GM18868 (cell line): ENCODE measurements at regions not wholly inside any gene's neighbourhood (a gene's known extent, or its start where the extent isn't known, plus 50 kb on each side); places are given as distances from the start of the nearest gene placed in this dataset.
"Not testable (repeated sequence)": the region's sequence is repeated elsewhere in the genome, so short reads cannot be mapped to it uniquely, and the experiment has no call there.

Source experiments
- ATAC-seq: cut with Tn5 transposase; IDR thresholded peaks from one replicate; pipeline ENCODE4 v1.9.1; 2021; ENCODE audit warnings: mild to moderate bottlenecking, moderate library complexity; ENCODE audit not compliant: unreplicated experiment

DNA sequence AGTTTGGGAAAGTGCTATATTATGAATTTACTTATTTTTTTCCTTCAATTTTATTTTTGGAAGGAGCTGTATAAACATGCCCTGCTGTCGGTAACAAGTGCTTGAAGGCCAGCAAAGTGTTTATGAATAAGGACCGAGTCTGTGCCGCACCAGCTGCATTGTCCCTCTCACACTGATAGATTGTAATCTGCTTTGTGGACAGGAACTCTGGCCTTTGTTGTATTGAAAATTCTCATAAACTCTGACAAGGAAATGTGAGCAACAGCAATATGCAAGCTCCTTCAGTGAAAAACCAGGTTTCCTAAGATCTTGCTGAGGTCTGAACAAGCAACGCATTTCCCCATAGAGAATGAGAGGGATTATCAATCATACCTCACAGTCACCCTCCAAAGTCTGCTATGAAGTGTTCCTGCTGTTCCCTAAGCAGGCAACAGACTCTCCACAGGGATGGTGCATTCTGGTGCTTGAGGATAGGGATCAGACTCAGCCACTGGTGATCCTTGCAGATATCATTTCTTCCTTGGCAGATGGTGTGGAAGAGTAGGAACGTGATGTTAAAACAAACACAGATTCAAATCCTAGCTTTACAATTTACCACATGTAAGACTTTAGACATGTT is 109.6 kb downstream of the KCNJ2 start:
- no peak for ATAC-seq

DNA sequence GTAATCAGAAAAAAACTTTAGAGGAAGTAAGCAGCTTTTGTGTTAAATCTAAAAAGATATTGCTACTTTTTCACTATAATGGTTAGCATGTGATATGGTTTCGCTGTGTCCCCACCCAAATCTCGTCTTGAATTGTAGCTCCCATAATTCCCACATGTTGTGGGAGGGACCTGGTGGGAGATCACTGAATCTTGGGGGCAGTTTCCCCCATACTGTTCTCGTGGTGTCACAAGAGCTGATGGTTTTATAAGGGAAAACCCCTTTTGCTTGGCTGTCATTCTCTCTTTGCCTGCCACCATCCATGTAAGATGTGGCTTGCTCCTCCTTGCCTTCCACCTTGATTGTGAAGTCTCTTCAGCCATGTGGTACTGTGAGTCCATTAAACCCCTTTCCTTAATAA is 117.1 kb downstream of the KCNJ2 start:
- no peak for ATAC-seq

DNA sequence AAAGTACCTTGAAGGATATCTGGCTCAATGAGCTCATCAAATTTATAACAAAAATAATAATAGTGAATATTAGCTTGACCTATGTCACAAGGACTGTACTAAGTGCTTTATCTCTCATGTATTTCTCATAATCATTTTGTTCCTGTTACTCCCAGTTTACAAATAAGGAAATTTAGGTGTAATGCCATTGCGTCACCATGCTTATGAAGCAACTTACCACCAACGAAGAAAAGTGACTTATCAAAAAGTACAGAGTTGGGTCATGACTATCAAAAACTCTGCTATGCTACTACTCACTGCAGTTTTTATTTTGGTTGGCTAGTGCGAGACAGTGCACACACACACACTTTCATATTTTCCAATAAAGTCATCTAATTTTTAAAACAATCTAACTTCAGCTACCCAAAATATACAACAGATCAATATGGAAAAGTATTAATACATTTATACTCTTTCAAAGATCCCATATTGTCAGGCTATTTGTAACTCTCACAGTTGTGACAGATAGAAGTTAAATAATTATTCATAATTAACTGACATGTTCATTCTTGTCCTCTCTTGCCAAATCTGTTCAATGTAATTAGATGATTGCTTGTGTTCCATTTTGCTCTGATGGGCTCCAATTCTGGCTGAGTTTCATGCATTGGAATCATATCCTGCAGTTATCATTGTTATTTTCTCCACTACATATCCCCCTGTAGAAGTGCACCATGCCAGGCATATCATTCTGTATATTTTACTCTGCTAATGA is 119.4 kb downstream of the KCNJ2 start:
- ATAC-seq, result no peak

DNA sequence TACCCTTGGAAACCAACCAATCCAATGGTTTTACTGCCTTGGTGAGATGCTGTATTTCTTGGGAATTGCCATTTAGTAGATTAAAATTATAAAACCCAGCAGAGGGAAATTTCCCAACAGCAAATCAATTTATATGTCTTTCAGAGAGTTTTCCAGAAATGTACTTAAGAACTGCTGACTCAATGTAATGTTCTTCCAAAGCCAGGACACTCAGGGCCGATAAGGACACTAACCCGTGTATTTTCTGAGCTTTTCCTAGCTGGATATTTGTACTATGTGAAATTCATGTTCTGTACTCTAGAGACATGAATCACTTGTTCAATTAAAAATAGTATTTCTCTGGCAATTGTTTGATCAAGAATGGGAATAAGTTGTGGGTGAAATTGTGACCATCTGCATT is 121.4 kb downstream of the KCNJ2 start:
- ATAC-seq, result no peak

DNA sequence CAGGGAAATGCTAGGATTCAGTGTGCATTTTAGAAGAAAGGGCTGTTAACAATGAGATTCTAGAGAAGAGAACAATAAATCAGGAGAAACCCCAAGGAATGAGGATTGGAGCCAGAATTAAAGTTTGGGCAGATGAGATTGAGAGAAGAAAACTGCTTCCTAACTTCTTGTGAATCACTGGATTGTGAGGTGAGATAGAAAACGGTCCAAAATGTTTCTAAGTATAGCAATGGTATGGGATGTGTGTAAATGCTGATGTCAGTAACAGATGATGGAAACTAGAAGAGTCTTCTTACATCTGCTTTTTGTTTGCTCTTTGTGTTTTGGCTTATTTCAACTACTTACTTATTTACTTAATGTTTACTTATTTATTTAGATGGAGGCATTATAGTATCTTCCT is 123.0 kb downstream of the KCNJ2 start:
- ATAC-seq, result no peak

DNA sequence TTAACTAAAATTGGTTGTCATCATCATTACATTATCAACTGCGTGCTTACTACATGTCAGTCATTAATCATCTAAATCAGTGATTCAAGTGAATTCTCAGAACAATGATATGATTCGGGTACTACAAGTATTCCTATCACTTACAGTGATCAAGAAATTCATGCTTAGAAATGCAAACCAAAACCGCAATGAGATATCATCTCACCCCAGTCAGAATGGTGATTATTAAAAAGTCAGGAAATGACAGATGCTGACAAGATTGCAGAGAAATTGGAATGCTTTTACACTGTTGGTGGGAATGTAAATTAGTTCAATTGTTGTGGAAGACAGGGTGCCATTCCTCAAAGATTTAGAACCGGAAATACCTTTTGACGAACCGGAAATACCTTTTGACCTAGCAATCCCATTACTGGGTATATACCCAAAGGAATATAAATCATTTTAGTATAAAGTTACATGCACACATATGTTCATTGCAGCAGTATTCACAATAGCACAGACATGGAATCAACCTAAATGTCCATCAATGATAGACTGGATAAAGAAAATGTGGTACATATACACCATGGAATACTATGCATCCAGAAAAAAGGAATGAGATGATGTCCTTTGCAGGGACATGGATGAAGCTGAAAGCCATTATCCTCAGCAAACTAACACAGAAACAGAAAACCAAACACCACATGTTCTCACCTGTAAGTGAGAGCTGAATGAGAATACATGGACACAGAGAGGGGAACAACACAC is 124.4 kb downstream of the KCNJ2 start:
- not testable (repeated sequence) for ATAC-seq

DNA sequence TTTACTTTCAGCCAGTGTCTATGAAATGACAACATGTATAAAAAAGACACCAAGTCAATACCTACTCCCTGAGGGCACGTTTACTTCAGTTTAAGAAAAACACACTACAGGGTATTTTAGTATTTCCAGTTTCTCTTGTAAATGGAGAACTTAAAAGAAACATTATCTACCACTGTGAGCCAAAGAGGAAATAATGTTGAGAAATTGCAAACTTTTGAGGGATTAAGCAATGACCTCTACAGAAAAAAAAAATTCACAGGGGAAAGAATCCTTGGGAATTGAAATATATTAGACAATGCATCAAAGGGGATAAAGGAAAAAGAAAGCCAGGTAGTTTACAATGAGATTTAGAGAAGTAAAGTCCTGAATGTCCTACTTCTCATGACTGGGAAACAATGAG is 126.0 kb downstream of the KCNJ2 start:
- no peak for ATAC-seq

DNA sequence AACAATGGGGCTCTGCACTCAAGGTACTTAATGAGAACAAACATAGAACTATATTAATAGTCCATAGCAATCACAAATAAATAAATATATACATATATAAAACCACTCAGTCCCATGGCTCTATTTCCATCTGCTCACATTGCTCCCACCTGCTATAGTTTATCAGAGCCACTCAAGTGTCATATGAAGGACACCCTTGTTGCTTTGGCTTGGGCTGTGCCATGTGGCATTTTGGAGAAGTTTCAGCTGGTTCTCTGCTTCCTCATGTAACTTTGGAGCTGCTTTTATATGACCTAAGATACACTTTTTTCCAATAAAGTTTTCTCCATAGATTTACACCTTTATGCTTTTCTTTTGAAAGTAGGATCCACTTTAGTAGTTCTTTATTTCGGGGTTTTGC is 126.4 kb downstream of the KCNJ2 start:
- ATAC-seq, result no peak

DNA sequence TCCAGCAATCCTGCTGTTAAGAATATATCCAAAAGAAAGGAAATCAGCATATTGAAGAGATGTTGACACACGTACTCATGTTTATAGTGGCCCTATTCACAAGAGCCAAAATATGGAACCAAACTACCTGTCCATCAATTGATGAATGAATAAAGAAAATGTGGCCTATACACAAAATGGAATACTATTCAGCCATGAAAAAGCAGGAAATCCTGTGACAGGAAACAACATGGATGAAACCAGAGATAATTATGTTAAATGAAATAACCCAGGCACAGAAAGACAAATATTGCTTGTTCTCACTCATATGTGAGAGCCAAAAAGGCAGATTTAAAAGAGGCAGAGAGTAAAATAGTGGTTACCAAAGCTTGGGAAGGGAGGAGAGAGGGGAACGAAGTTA is 127.1 kb downstream of the KCNJ2 start:
- no peak for ATAC-seq

DNA sequence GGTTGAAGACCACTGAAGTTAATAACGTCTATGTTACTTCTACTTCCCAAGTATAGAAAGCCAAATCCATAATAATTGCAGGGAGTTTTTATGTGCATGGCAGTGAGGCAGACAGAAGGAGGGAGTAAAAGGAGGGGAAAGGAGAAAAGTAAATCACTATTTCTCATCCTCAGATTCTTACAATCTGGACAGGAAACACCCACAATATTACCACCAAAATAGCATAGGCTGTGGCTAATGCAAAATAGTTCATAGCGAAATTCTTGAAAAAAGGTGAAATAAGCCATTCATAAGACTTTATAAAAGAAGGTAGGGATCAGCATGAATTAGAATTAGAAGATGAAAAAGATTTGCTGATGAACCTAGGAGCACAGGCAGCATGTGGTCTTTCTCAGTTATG is 128.1 kb downstream of the KCNJ2 start:
- no peak for ATAC-seq

DNA sequence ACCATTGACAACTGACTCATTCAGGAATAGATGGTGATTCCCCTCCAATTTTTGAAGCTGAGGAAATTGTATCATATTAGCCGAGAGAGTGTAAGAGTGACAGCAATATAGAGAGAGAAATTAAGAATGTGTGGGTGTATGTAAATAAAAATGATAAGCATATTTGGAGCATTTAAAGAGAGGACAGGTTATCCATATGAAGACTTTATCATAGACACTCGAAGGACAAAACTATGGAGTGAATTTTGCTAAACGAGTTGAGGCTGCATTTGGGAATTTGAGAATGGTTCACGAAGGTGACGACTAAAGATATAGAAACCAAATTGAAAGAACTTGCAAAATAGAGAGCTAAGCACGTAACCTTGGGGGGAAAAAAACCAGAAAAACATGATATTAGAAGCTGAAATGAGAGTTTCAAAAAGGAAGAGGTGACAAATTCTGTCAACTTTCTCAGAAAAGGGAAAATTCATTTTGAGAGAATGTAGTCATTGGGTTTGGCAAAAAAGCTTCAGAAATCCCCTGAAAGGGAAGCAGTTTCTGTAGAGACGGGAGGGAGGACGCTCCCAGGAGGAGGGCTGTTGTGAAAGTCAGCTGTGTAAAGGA is 129.7 kb downstream of the KCNJ2 start:
- no peak for ATAC-seq

DNA sequence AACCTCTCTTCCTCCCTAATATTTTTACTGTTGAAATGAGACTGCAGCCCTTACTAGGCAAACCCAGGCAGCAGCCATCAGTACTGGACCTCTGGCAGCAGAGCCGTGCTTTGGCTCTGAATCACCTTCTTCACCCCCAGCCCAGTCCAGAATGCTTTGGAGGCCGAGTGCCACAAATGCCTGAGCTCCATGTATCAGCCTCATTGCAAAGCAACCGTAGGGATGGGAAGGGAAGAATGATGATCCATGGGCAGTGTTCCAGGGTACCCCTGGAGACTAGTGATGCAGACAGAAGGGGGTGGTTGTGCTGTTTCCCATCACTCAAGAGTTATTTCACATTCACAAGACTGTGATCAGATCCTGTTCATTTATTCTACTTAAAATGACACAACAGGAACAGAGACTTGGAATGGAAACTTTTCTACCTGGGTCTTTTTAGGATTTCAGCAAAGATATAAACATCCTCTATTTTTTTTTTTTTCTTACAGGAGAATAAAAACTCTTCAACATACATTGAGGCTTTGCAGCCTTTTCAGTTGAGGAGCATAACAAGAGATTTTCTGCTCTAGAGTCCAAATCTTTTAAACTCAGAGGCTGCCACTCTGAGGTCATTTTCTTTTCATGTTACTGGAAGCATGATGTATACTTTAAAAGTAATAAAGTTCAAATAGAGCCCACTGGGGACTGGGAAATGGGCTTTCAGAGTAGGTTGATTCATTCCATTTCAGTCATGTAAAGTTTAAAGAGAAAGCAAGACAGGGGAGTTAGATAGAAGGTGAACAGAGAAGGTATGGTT is 138.3 kb downstream of the KCNJ2 start:
- ATAC-seq, result no peak

DNA sequence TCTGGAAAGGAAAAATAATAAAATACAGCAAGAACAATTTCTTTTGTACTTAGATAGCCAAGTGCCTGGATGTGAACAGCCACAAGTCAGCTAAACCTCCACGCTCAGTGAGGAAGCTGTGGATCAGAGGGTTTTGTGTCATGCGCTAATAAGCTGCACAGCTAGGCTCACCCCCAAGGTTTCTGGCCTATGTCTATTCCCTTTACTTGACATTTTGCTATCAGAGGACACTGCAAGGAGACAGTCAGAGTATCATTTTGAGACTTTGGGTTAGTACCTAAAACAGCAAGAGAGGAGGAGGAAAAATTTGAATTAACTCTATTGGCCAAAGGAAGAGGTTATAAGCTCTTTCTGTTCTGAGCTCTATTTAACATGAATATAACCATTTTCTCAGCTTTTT is 139.3 kb downstream of the KCNJ2 start:
- ATAC-seq, result no peak

DNA sequence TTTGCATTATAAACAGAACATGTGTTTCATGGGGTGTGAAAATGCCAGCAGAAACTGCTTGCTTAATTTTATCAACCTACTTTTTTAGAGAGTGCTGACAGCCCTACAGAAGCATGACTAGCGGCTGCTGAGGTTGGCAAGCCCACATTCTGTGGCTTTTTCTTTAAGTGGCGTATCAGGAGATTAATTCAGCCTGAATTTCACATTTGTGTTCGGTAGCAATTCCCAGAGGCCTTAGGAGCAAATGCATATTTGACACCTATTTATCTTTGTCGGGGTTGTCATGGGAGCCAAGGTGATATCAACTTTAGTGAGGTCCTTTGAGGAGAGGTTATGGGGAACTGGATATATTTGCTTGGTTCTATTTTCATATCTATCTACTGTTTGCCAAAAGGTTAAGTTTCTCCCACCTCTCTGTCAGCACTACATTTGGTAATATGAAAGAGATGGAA is 140.9 kb downstream of the KCNJ2 start:
- ATAC-seq, result no peak

DNA sequence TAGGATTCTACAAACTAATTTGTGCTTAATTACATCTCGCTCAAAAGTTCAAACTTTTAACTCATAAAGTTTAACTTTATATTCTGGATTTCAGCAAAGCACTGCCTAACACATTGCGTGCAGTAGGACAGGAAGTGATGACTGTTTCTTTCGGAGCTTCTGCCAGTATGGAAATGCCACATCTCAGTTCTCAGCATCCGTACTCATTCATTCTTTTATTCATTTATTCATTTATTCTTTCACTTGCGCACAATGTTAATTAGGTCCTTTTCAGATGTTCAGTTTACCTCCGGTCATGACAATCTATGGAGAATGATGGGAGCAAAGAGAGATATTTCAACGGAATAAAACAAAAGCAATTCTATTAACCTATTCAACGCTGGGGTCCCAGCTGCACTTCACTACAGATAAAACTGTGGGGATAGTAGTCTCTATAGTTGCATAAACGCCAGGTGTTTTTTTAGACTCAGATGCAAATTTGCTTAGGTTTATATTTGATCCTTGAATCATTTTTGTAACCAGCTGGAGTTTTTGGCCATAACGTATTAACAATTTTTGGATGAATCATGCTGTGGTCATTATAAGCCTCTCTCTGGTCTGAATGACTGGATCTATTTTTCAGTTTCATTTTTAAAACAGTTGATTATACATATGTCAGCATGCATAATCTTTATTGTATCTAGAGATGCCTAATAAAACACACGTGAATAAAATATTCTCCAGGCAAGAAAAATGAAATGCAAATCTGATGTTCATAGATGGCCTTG is 143.9 kb downstream of the KCNJ2 start:
- ATAC-seq, result no peak

DNA sequence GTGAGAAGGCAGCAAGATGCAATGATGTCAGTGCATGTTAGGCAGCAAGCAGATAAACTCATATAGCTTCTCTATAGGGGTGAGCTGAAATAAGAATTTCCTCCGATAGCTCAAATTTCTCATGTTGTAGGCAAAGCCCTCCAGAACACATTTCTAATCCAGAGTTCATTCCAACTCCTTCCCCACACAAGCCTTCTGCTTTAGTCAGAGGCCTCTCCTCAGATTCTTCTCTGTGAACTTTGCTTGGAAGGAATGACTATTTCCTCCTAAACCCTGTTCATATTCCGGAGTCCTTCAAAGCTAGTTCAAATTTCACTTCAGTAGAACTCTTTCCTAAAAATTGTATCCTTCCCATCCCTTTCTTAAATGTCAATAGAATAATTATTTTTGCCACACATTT is 144.8 kb downstream of the KCNJ2 start:
- ATAC-seq, result no peak

DNA sequence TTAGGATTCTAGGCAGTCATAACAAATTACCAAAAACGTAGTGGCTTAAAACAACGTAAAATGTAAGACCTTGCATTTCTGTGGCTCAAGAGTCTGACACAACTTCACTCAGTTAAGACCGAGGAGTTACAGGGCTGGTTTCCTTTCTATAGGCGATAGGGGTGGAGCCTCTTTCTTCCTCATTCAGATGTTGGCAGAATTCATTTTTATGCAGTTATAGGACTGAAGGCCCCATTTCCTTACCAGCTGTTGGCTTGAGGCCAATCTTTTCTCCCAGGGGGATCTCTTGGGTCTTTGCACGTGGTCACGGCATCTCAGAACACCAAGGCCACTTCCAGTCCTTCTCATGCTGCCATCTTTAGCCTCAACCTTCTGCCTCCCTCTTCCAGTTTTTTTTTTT is 145.2 kb downstream of the KCNJ2 start:
- ATAC-seq, result no peak

DNA sequence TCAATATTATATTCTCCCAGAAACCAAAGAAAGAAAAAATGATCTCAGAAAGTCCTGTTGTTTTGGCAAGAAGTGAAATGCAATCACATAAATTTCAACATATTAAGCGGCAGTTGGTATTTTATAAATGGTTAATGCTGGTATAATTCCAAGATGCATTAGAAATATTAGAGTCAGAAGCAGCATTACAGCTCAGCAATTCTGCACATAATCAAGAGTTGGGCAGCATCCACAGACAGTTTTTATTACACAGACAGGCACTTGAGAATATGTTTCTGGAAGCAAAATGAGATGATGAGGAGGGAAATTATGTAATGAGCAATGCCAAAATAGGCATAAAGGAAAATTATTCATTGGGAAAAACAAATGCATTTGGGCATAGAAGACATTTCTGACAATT is 148.1 kb downstream of the KCNJ2 start:
- ATAC-seq, result no peak

DNA sequence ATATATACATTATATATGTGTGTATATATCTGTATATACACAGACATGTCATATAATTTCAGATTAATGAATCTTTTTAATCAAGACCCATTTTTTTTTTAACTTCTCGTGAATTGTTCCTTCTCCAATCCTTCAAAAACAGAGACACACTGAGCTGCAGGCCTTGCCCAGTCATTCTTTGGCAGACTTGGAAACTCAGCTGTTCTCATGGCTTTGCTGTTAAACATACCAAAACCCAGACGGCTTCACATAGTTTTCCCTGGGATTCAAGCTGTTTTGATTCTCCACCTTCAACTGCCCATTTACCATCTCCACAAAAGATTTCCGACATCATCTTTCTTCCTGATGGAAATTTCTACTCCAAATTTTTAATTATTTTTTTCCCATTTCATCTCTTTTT is 148.7 kb downstream of the KCNJ2 start:
- ATAC-seq, result no peak

DNA sequence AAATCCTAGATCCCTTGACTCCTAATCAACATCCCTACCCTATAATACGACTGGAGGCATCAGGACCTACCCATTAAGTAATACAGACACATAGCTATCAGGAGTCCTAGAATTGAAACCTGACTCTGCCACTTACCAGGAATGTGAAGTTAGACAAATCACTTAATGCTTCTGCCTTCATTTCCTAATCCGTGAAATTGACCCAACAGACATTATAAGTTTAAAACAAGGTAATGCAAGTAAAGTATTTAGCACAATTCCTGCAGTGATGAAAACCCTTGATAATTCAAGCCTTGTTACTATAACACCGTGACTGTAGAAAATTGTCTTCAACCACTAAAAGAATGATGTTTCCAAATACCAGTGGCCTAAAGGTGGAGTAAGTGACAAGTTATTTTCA is 150.2 kb downstream of the KCNJ2 start:
- ATAC-seq, result no peak
